ENCODE measurements at regions not wholly inside any gene's neighbourhood (a gene's known extent, or its start where the extent isn't known, plus 50 kb on each side); places are given as distances from the start of the nearest gene placed in this dataset.

DNA sequence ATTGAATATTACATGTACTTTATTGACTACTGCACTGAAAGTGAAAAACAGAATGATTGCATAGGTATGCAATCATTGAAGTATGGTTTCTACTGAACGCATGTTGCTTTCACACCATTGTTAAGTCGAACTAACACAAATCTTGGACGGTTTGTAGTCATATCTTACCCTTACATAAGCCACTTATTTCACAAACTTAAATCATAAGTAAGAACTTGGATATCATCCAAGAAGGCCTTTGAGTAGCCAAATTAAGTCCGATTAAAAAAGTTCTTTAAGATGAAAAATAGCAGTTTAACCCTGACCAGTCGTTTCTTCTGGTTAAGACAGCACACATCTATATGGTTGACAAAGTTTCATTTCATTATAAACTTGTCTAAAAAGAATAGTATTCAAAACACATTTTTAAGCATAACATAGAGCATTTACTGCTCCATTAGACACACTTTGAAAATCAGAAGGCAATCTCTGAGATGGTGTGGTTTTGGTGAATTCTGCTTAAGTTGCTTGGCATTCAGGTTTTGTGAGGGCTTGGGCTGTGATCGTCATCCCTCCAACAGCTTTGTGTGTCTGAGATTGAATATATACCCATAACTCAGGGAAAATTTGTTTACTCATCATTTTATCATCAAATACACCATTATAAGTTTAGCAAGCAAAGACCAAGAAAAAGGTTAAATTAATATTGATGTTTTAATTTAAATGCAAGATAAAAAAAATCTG is 92.2 kb downstream of the NFKBIZ start:
- Histone ChIP-seq H3K4me1 (ENCODE audit: low read length) (peaks cover 20% of the 10 kb centered on the region), H3K79me2 (ENCODE audit: low read length) (no peaks in the 10 kb centered on the region), H3K4me2 (ENCODE audit: low read depth, low read length) (no peak overlapping the region), H3K9ac (ENCODE audit: low read length) (no peak overlapping the region), H3K36me3 (replicated peaks; ENCODE audit: insufficient read depth, low read length) (no peaks in the 10 kb centered on the region), H3K9me3 (replicated peaks; ENCODE audit: insufficient read depth, low read length) (no peaks in the 10 kb centered on the region), H4K20me1 (ENCODE audit: insufficient read depth, low read length) (no peaks in the 10 kb centered on the region), H3K9me2 (replicated peaks; ENCODE audit: insufficient read depth, low read length) (no peaks in the 10 kb centered on the region), H3F3A (ENCODE audit: insufficient read depth, low read length) (peaks cover 15% of the 10 kb centered on the region), H3K4me3 (ENCODE audit: low read length) (no peak overlapping the region), H3K27ac (ENCODE audit: low read length) (no peak overlapping the region), H2AFZ (ENCODE audit: low read length) (no peak overlapping the region), H3K27me3 (replicated peaks; ENCODE audit: insufficient read depth, low read length) (peaks cover 20% of the 10 kb centered on the region)
- TF ChIP-seq CTCF (IDR thresholded peaks at IDR 0.05; ENCODE audit: low read length) (no peak), EZH2phosphoT487 (IDR thresholded peaks at IDR 0.05; ENCODE audit: low read length) (no peak), EZH2 (optimal IDR thresholded peaks at IDR 0.05; ENCODE audit: low read depth, low read length) (no peak)
- no peak for DNase-seq

DNA sequence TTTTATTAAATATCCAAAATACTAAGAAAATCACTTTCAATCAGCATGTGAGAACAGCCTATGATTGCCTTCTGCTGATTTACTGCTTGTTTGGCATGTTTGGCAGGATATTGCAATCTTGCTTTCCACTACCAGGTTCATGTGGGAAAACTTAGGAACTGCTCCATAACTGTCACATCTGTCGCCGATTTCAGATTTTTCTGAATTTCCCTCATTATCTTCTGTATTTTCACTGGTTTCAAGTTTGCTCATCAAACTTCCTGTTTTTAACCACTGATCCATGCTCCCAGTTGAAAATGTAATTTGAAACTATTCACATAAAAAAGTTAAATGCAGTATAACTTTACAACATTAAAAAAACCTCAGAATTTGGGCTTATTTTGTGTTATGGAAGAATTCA is 93.0 kb downstream of the NFKBIZ start:
- H3K9me2 ChIP-seq (replicated peaks; ENCODE audit: insufficient read depth, low read length) = no peaks in the 10 kb centered on the region
- H2AFZ ChIP-seq (ENCODE audit: low read length) = no peak overlapping the region
- H3K4me1 ChIP-seq (ENCODE audit: low read length) = peaks cover 14% of the 10 kb centered on the region
- H3F3A ChIP-seq (ENCODE audit: insufficient read depth, low read length) = peaks cover 6% of the 10 kb centered on the region
- no peak overlapping the region for H3K4me3 ChIP-seq (ENCODE audit: low read length)
- H3K27ac ChIP-seq (ENCODE audit: low read length) = no peak overlapping the region
- H4K20me1 ChIP-seq (ENCODE audit: insufficient read depth, low read length) = no peaks in the 10 kb centered on the region
- H3K9ac ChIP-seq (ENCODE audit: low read length) = no peak overlapping the region
- no peaks in the 10 kb centered on the region for H3K9me3 ChIP-seq (replicated peaks; ENCODE audit: insufficient read depth, low read length)
- TF ChIP-seq EZH2 (optimal IDR thresholded peaks at IDR 0.05; ENCODE audit: low read depth, low read length) (no peak), EZH2phosphoT487 (IDR thresholded peaks at IDR 0.05; ENCODE audit: low read length) (no peak), CTCF (IDR thresholded peaks at IDR 0.05; ENCODE audit: low read length) (no peak)
- peaks cover 20% of the 10 kb centered on the region for H3K27me3 ChIP-seq (replicated peaks; ENCODE audit: insufficient read depth, low read length)
- H3K36me3 ChIP-seq (replicated peaks; ENCODE audit: insufficient read depth, low read length) = no peaks in the 10 kb centered on the region
- no peak for DNase-seq
- no peaks in the 10 kb centered on the region for H3K79me2 ChIP-seq (ENCODE audit: low read length)
- H3K4me2 ChIP-seq (ENCODE audit: low read depth, low read length) = 0 out of 2 replicates have a peak overlapping the region, but pooled peaks have one; percentile 1

- no peak overlapping the region for H2AFZ ChIP-seq (ENCODE audit: low read length)
- DNase-seq = no peak
- no peak for TF ChIP-seq EZH2 (optimal IDR thresholded peaks at IDR 0.05; ENCODE audit: low read depth, low read length)
- no peak for TF ChIP-seq CTCF (IDR thresholded peaks at IDR 0.05; ENCODE audit: low read length)
- no peak for TF ChIP-seq EZH2phosphoT487 (IDR thresholded peaks at IDR 0.05; ENCODE audit: low read length)
- H3K4me3 ChIP-seq (ENCODE audit: low read length) = no peak overlapping the region
- H3K9me3 ChIP-seq (replicated peaks; ENCODE audit: insufficient read depth, low read length) = no peaks in the 10 kb centered on the region
- no peak overlapping the region for H3K9ac ChIP-seq (ENCODE audit: low read length)
- no peaks in the 10 kb centered on the region for H3K36me3 ChIP-seq (replicated peaks; ENCODE audit: insufficient read depth, low read length)
- peaks cover 20% of the 10 kb centered on the region for H3K27me3 ChIP-seq (replicated peaks; ENCODE audit: insufficient read depth, low read length)
- H3K27ac ChIP-seq (ENCODE audit: low read length) = no peak overlapping the region
- H4K20me1 ChIP-seq (ENCODE audit: insufficient read depth, low read length) = no peaks in the 10 kb centered on the region
- H3K79me2 ChIP-seq (ENCODE audit: low read length) = no peaks in the 10 kb centered on the region
- H3K9me2 ChIP-seq (replicated peaks; ENCODE audit: insufficient read depth, low read length) = no peaks in the 10 kb centered on the region
- H3K4me2 ChIP-seq (ENCODE audit: low read depth, low read length) = no peak overlapping the region
- H3K4me1 ChIP-seq (ENCODE audit: low read length) = peaks cover 8% of the 10 kb centered on the region
- peaks cover 6% of the 10 kb centered on the region for H3F3A ChIP-seq (ENCODE audit: insufficient read depth, low read length)
Observed at GRCh38 chr3:101943029-101943428, 93.7 kb downstream of the NFKBIZ start.

Data from MM.1S (cell line).